SK-N-MC (cell line): ENCODE measurements at regions not wholly inside any gene's neighbourhood (a gene's known extent, or its start where the extent isn't known, plus 50 kb on each side); places are given as distances from the start of the nearest gene placed in this dataset.

ENCODE experiments used
- DNase-seq: peaks from one replicate; pipeline ENCODE4 v3.0.0-alpha.2; 2011; ENCODE audit warnings: low read depth, low spot score
- H3K27ac ChIP-seq: fragments of 200-600 bp; sonication (generic); 2 replicates; pipeline ENCODE4 v1.5.1; 2016; ENCODE audit warnings: mixed run types
- H3K36me3 ChIP-seq: fragments of 200-600 bp; sonication (generic); 2 replicates; pipeline ENCODE4 v1.6.1; 2017; ENCODE audit warnings: antibody characterized with exemption, low read length, mixed read lengths; ENCODE audit not compliant: insufficient read depth
- H3K4me3 ChIP-seq: fragments of 200-600 bp; sonication (generic); 2 replicates; pipeline ENCODE4 v1.5.1; 2016
- H3K9ac ChIP-seq: fragments of 200-600 bp; sonication (generic); 2 replicates; pipeline ENCODE4 v1.8.0; 2017; ENCODE audit warnings: mixed run types, mixed read lengths; ENCODE audit not compliant: insufficient read length
- H3K9me3 ChIP-seq: fragments of 200-600 bp; sonication (generic); 2 replicates; pipeline ENCODE4 v1.6.1; 2017; ENCODE audit warnings: low read depth, mild to moderate bottlenecking, antibody characterized with exemption, low read length, moderate library complexity, mixed read lengths
- EZH2 ChIP-seq: fragments of 200-600 bp; sonication (generic); IDR thresholded peaks from one replicate; pipeline ENCODE4 v1.6.1; 2017; ENCODE audit warnings: antibody characterized with exemption
- FOXP2 ChIP-seq: optimal IDR thresholded peaks from 2 replicates; pipeline ENCODE3; 2011; ENCODE audit warnings: mild to moderate bottlenecking, moderate library complexity; ENCODE audit not compliant: insufficient read depth; ENCODE audit errors: extremely low read length, control extremely low read depth
- POLR2AphosphoS5 ChIP-seq: IDR thresholded peaks from 2 replicates; pipeline ENCODE4 v1.6.1; 2012; ENCODE audit warnings: mild to moderate bottlenecking, low read depth, low read length, borderline replicate concordance

DNA sequence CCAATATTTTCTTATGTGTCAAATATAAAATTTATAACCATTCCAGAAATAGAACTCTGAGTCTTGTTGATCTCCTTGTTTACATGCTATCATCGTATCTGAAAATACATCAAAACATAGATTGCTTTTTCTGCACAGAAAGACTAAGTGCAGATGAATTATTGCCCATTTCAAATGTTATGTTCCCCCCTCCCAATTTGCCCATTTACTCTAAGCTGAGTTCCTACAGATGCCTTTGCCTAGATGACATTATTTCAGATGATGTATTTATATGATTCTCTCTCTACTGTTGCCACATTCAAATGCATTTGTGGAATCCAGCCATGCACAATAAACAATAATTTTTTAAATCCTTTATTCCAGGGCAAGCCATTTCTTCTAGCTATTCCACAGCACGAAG is 810.1 kb upstream of the MGAT4C start:
- TF ChIP-seq POLR2AphosphoS5 (no peak), FOXP2 (no peak), EZH2 (no peak)
- Histone ChIP-seq H3K9me3 (no peaks in the 10 kb centered on the region), H3K9ac (no peak overlapping the region), H3K27ac (no peak overlapping the region), H3K4me3 (no peak overlapping the region), H3K36me3 (no peaks in the 10 kb centered on the region)
- DNase-seq = no peak

GRCh38 chr12:87059231-87059630 is 803.0 kb upstream of the MGAT4C start:
- TF ChIP-seq FOXP2 = no peak
- no peak for TF ChIP-seq EZH2
- no peak for TF ChIP-seq POLR2AphosphoS5
- no peaks in the 10 kb centered on the region for H3K9me3 ChIP-seq
- no peak for DNase-seq
- no peaks in the 10 kb centered on the region for H3K36me3 ChIP-seq
- no peak overlapping the region for H3K9ac ChIP-seq
- H3K4me3 ChIP-seq = no peak overlapping the region
- no peak overlapping the region for H3K27ac ChIP-seq

GRCh38 chr12:87054226-87054625 is 798.0 kb upstream of the MGAT4C start:
- H3K27ac ChIP-seq = no peak overlapping the region
- no peak overlapping the region for H3K4me3 ChIP-seq
- H3K36me3 ChIP-seq = no peaks in the 10 kb centered on the region
- H3K9me3 ChIP-seq = no peaks in the 10 kb centered on the region
- TF ChIP-seq EZH2 (no peak), FOXP2 (no peak), POLR2AphosphoS5 (no peak)
- no peak overlapping the region for H3K9ac ChIP-seq
- no peak for DNase-seq

DNA sequence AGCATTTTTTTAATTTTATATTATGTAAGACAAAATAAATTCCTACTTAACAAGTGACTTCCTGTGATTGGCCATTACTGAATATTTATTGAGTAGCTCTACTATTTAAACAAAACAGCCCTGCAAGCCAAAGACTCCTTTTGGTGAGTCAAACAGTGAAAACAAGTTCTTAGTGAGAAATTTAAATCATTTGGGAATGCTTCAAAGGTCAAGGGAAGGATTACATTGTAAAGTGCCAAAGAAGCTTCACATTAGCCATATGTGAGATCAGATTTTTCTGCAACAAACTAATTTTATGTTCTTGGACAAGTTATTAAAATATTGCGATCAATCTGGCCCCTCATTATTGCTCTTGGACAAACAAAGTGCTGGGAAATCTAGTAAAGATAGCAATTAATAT is 795.4 kb upstream of the MGAT4C start:
- Histone ChIP-seq H3K9ac (no peak overlapping the region), H3K36me3 (no peaks in the 10 kb centered on the region), H3K4me3 (no peak overlapping the region), H3K27ac (peak overlapping the region; percentile 52; the same call in 1 of the 2 replicates), H3K9me3 (no peaks in the 10 kb centered on the region)
- peak; percentile 16 for DNase-seq
- no peak for TF ChIP-seq POLR2AphosphoS5
- no peak for TF ChIP-seq FOXP2

DNA sequence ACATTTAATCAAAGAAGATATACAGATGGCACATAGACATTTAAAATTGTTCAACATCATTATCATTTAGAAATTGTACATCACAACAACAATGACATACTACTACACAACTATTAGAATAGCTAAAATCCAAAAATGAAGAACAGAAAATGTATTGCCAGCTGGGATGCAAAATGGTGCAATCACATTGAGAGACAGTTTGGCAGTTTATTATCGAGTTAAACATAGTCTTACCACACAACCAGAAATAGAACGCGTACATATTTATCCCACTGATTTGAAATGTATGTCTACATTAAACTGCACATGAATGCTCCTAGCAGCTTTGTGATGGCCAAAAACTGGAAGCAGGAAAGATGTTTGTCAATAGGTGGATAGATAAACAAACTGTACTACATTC is 791.5 kb upstream of the MGAT4C start:
- H3K9me3 ChIP-seq = no peaks in the 10 kb centered on the region

DNA sequence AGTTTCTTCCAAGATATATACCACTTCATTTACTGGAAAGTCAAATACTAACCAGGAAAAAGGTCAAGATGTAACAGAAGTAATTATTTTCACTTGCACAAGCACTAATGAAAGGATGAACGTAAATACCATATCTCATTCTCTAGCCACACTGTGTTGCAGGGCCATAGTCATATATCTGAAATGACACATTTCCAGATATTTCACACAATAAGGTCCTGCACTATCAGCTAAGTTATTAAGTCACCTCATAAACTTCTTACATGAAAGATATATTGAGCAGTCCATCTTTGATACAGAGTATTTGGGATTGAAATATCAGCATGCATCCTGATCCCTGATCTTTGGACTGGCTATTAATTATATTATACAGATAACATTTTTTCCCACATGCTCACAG is 783.3 kb upstream of the MGAT4C start:
- Histone ChIP-seq H3K4me3 (no peak overlapping the region), H3K27ac (no peak overlapping the region), H3K9me3 (no peaks in the 10 kb centered on the region), H3K36me3 (no peaks in the 10 kb centered on the region), H3K9ac (no peak overlapping the region)
- TF ChIP-seq EZH2 = no peak
- no peak for DNase-seq

More for the DNA sequence above, 791.5 kb upstream of the MGAT4C start:
- TF ChIP-seq EZH2 (no peak), FOXP2 (no peak), POLR2AphosphoS5 (no peak)
- DNase-seq = no peak
- Histone ChIP-seq H3K36me3 (no peaks in the 10 kb centered on the region), H3K4me3 (no peak overlapping the region), H3K27ac (no peak overlapping the region), H3K9ac (no peak overlapping the region)

DNA sequence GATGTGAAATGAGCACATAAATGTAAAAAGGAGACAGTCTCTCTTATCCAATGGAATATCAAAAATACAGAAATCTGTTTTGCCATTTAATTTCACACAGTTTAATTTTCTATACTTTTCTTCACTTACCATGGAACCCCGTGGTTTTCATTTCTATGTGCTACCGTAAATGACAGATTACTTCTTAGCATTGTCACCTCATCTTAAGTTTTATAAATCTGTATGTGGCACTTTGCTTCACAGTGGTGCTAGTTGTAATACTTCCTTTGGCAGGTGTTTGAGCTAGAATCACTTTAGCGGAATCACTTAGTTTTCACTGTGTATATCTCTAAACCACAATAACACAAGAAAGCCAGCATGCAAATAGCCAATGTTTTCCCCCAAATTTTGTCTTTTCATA is 781.9 kb upstream of the MGAT4C start:
- Histone ChIP-seq H3K9ac (no peak overlapping the region), H3K4me3 (no peak overlapping the region), H3K36me3 (no peaks in the 10 kb centered on the region), H3K9me3 (no peaks in the 10 kb centered on the region), H3K27ac (no peak overlapping the region)
- no peak for DNase-seq
- TF ChIP-seq FOXP2 (no peak), POLR2AphosphoS5 (no peak)

GRCh38 chr12:87025976-87026375 is 769.8 kb upstream of the MGAT4C start:
- no peak overlapping the region for H3K9ac ChIP-seq
- H3K36me3 ChIP-seq = no peaks in the 10 kb centered on the region
- H3K27ac ChIP-seq = no peak overlapping the region; the same call in 1 of the 2 replicates
- DNase-seq = peak; percentile 35
- peak overlapping the region; percentile 14; the same call in 1 of the 2 replicates for H3K4me3 ChIP-seq
- H3K9me3 ChIP-seq = no peaks in the 10 kb centered on the region
- TF ChIP-seq POLR2AphosphoS5 = no peak
- no peak for TF ChIP-seq FOXP2
- no peak for TF ChIP-seq EZH2

GRCh38 chr12:87021400-87021799 is 765.2 kb upstream of the MGAT4C start:
- Histone ChIP-seq H3K9me3 (no peaks in the 10 kb centered on the region), H3K27ac (no peak overlapping the region), H3K9ac (no peak overlapping the region), H3K4me3 (no peak overlapping the region), H3K36me3 (no peaks in the 10 kb centered on the region)
- no peak for TF ChIP-seq FOXP2
- no peak for TF ChIP-seq POLR2AphosphoS5
- TF ChIP-seq EZH2 = no peak
- no peak for DNase-seq
